Glomerular visceral epithelial cell (primary cell): ENCODE measurements at regions not wholly inside any gene's neighbourhood (a gene's known extent, or its start where the extent isn't known, plus 50 kb on each side); places are given as distances from the start of the nearest gene placed in this dataset.

Source experiments
- DNase-seq: peaks from one replicate; pipeline ENCODE4 v3.0.0-alpha.2; 2016; ENCODE audit errors: extremely low spot score

DNA sequence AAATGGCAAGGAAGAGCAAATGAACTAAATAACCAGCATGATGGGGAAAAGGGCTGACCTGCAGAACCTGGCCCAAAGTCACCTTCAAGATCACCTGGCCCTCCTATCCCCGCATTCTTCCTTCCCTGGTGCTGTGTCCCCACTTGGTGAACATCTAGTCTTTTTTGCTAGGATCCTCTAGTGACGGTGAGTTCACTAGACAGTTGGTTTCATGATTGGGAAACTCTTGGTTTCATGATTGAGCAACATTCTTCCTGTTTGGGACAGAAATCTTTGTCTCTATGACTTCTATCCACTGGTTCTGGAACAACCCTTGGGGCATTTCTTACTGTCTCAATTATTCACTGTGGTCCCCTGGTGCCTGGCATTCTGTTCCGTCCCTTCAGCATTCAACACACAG lies 50.2 kb upstream of the DAB2IP start:
- DNase-seq: no peak
